ENCODE measurements at regions not wholly inside any gene's neighbourhood (a gene's known extent, or its start where the extent isn't known, plus 50 kb on each side); places are given as distances from the start of the nearest gene placed in this dataset.

DNA sequence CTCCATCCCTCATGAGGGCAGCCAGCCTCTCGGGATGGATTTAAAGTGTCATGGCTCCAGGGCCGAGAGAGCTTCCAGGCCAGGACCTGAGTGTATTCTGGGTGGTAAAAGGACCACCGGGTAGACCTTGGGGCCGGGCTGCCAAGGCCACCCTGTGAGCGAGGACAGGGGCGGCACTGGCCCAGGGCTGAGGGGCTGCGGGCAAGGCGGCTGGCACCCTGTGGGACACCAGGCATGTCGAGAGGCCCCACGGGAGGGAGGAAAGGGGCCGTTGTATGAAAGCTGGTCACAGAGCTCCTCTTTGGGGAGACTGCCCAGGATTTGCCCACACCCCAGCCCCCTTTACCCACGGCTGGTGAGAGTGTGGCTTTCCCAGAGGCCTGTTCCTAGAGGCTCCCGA lies 92.3 kb upstream of the RTL6 start:
- TF ChIP-seq, protein P1, sequence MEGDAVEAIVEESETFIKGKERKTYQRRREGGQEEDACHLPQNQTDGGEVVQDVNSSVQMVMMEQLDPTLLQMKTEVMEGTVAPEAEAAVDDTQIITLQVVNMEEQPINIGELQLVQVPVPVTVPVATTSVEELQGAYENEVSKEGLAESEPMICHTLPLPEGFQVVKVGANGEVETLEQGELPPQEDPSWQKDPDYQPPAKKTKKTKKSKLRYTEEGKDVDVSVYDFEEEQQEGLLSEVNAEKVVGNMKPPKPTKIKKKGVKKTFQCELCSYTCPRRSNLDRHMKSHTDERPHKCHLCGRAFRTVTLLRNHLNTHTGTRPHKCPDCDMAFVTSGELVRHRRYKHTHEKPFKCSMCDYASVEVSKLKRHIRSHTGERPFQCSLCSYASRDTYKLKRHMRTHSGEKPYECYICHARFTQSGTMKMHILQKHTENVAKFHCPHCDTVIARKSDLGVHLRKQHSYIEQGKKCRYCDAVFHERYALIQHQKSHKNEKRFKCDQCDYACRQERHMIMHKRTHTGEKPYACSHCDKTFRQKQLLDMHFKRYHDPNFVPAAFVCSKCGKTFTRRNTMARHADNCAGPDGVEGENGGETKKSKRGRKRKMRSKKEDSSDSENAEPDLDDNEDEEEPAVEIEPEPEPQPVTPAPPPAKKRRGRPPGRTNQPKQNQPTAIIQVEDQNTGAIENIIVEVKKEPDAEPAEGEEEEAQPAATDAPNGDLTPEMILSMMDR (IDR thresholded peaks at IDR 0.05; ENCODE audit: low read depth, low read length) = no peak
- TF ChIP-seq EZH2phosphoT487 (IDR thresholded peaks at IDR 0.05; ENCODE audit: low read depth) = no peak

Measured in OCI-LY3 (cell line).